ENCODE measurements at regions not wholly inside any gene's neighbourhood (a gene's known extent, or its start where the extent isn't known, plus 50 kb on each side); places are given as distances from the start of the nearest gene placed in this dataset.
"Not testable (repeated sequence)": the region's sequence is repeated elsewhere in the genome, so short reads cannot be mapped to it uniquely, and the experiment has no call there.

DNA sequence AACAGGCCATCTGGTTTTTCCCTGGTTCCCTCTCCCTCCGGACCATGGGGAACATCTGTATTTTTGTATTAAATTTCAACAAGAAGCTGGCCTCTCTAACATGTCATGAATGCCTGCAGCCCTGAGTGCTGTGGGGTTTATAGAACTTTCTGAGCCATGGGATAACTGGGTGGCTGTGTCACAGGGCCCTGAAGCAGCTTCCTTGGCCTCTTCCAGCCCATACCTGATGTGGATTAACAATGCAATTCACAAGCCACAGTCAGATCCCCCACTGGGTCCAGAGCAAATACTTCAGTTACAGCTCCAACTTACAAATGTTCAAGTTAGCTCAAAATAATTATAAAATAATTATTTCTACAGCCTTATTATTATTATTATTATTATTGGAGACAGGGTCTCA, 307.8 kb upstream of the CELF4 start:
- DNase-seq (ENCODE audit: insufficient read length, low spot score) (no peak), FAIRE-seq (no peak)

DNA sequence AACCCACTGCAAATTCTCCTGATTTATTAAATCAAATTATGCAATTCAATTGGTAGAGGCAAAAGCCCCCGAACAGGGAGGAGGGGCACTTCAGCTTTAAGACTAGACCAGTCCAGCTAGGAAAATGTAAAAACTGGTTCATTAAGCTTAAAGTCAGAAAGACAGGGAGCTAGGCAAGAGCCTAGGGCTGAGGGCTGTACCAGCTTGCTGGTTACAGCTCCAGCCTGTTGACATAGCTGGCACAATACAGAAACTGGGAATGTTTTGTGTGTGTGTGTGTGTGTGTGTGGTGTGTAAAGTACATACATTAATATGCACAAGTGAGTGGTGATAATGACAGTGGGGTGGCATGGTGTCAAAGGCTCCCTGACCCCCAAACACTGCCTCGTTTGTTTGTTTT, 307.0 kb upstream of the CELF4 start:
- DNase-seq (ENCODE audit: insufficient read length, low spot score) = no peak
- FAIRE-seq = no peak

DNA sequence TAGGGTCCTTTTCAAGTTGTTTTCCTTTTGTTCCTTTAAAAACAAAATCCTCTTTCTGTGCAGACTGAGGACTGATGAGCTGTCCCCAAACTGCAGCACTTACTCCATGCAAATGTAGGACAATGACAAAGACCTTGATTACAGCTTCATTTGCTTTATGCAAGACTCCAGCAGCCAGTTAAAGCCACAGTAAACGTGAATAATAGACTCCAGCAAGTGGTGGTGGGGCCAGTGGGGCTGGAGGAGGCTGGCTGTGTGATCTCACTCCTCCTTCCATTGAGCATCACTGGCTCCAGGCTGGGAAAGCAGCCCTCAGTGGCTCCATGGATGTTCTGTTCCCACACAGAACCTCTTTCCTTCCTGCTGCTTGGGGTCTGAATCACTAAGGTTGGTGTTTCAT, 306.0 kb upstream of the CELF4 start:
- DNase-seq (ENCODE audit: insufficient read length, low spot score) (no peak), FAIRE-seq (no peak)

DNA sequence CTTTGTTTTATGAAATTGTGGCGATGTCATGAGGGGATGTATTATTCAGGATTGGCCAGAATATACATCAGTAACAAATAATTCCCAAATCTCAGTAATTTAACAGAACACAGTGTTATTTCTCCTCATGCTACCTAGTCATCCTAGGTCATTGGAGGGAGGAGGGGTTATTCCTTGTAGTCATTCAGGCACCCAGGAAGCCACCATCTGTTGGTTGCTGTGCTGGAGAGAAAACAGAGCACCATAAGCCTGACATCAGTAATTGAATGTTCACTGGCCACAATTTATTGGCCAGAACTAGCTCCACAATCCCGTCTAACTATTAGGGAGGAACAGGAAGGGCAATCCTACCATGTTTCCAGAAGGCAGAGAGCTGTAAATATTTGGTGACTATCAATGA, 303.5 kb upstream of the CELF4 start:
- FAIRE-seq = no peak
- no peak for DNase-seq (ENCODE audit: insufficient read length, low spot score)

DNA sequence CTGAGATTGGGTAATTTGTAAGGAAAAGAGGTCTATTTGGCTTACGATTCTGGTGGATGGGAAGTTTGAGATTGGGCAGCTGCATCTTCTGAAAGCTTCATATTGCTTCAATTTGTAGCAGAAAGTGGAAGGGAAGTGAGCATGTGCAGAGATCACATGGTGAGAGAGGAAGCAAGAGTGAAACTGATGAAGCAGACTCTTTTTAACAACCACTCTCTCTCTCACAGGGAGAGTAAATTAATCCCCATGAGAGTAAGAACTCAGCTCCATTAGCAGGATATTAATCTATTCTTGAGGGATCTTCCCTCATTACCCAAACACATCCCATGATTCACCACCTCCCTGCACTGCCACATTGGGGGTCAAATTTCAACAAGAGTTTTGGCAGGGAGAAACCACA, 298.5 kb upstream of the CELF4 start:
- DNase-seq (ENCODE audit: insufficient read length, low spot score) (no peak), FAIRE-seq (no peak)

DNA sequence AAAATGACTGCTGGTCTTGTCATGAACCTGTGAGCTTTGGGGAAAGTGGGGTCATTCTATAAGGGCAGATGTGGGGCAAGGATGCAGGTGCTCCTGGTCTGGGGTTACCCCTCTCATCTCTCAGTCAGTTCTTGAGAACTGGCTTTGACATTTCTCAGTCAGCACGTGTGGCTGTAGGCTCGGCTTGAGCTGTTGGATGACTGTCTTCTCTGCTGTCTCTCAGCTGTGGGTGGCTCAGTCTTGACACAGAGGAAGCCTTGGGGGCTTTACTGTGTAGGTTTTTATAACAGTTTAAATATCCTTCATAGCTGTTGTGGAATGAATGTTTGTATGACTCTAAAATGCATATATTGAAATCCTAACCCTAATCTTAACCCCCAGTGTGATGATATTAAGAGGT, 296.4 kb upstream of the CELF4 start:
- FAIRE-seq = no peak
- no peak for DNase-seq (ENCODE audit: insufficient read length, low spot score)

DNA sequence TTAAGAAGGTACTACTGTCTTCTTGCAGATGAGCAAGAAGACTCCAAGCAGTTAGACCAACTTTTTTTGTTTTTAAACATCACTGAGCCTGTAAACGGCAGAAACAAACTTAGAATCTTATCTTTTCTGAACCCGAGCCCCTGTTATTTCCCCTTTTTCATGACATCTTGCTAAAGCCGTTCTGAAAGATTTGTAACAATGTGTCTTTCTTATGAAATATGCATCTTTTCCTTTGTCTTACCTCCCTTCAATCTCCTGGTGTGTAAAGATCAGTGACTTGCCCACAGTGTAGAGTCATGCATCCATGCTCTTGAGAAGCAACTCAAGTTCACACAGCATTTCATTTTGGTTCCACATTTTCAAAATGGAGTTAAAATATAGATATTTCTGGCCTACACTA, 288.8 kb upstream of the CELF4 start:
- FAIRE-seq (no peak), DNase-seq (ENCODE audit: insufficient read length, low spot score) (no peak)

DNA sequence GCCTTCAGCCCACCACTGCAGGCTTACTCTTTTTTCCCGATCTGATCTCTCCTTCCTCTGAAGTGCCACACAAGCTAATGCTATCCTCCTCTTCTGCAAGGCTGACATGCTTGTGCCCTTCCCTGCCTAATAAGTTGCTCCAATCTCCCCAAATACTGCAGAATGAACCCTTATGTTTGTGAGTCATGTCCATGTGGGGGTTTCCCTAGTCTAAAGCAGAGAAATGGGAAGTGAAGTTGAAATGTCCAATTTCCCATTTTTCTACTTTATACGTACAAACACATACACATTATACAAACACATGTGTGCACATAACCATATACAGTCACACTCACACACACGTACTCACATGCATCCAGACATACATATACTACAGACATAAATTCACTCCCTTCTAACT, 288.1 kb upstream of the CELF4 start:
- DNase-seq (ENCODE audit: insufficient read length, low spot score) (no peak), FAIRE-seq (no peak)

DNA sequence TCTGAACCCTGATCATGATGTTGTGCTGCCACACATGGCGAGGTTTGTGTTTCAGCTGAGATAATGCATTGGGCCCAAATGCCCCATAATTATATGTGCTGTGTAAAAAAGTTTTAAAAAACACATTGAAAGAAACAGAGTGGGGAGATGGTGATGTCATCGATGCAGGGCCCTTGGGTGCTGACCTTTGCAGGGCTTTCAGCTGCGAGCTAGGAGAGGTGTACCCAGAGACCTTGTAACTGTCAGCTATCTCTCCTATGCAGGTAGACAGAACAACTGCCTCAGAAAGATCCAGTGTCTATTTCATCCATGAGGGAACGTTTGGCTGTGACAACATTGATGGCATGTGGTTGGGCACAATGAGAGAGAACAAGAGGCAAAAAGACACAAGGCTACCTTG, 286.9 kb upstream of the CELF4 start:
- FAIRE-seq = no peak
- no peak for DNase-seq (ENCODE audit: insufficient read length, low spot score)

DNA sequence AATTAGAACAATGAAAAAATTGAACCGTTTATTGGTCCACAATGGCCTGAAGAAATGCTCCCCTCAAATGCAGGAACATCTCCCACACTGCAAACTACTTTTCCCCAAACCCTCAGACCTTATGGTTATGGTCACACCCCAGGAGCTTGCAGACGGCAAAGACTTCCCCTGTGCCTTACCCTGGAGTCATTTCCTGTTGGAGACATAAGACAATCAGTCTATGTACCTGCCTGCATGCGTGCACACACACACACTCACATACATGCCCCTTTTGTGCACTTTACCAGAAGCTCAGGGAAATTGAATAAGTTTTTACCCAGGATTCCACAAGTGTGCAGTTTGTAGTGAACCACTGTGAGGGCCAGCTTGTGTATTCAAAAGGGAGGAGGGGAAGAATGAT, 281.9 kb upstream of the CELF4 start:
- FAIRE-seq (no peak), DNase-seq (ENCODE audit: insufficient read length, low spot score) (no peak)

DNA sequence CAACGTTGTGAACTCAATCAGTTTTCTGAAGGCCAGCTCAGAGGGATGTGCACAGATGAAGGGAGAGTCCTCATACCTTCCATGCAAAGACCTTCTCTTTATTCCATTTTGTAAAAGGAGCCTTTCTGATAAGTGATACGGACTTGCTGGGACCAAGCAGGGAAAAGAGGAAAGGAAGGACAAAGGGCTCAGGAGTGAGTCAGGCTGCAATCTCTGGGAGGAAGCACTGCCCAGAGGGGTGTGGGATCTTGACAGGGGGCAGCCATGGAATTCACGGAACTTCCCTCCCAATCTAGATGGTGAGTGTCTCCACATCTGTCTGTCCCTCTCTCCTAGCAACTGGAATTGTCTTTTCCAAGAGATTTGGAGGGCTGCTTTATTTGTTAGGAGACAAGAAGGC, 281.4 kb upstream of the CELF4 start:
- FAIRE-seq = no peak

DNA sequence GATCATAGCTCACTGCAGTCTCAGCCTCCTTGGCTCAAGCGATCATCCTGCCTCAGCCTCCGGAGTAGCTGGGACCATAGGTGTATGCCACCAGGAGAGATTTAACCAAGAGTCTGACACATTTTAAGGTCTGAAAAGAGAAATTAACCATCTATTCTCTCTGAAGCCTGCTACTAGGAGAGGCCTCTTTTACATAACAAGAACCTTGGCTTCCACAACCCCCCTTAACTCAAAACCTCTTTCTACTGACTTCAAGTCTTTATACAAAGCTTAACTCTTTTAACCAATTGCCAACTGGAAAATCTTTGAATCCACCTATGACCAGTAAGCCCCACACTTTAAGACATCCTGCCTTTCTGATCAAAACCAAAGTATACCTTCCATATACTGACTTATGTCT, 279.9 kb upstream of the CELF4 start:
- DNase-seq (ENCODE audit: insufficient read length, low spot score) (no peak), FAIRE-seq (no peak)

More for the DNA sequence above, 281.4 kb upstream of the CELF4 start:
- no peak for DNase-seq (ENCODE audit: insufficient read length, low spot score)

DNA sequence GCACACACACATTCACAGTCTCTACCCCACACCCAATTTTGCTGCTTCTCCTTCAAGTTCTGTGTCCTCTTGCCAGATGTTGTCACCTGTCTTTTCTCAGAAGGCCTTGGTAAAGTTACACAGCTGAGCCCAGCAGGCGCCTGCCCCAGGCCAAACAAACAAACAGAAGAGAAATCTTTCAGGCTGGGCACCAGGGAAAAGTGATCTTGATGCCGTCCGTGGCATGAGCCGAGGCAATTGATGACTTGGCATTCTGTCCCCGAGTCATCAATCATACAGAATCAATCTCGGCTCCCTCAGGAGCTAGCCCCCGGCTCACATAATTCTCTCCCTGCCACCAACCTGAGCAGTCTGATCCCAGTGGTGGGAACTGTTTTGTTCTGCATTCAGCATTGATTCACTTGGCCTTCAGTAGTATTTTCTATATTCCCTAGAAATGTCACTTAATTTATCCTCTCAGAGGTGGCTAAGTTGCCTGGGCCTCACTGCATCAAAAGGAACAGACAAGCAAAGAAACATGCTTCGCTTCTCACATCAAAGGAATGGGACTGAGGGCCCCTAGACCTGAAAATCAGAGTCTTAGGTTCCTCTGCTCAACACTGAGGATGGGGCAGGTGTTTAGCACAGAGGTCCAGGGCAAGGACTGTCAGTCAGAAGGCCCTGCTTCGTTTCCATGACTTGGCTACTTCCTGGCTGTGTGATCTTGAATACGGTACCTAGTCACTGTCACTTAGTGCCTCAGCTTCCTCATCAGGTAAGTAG, 278.8 kb upstream of the CELF4 start:
- no peak for FAIRE-seq
- DNase-seq (ENCODE audit: insufficient read length, low spot score) = no peak

DNA sequence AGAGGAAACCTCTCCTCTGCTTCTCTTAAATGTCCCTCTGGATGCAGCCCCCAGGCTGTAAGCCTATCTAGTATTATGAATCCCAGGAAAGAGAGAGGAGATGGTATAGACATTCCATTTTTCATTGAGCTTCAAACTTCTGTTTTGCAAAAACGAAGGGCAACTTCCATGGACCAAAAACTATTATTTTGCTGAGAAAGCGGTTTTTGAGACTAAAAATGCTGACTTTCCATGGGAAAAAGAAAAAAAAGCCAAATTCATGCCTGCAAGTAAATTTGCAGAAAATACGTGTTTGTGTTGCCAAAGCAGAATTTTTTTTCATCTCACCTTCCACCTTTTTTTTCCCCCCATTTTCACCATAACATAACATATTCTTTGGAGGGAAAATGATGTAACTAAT, 272.5 kb upstream of the CELF4 start:
- FAIRE-seq (no peak), DNase-seq (ENCODE audit: insufficient read length, low spot score) (no peak)

DNA sequence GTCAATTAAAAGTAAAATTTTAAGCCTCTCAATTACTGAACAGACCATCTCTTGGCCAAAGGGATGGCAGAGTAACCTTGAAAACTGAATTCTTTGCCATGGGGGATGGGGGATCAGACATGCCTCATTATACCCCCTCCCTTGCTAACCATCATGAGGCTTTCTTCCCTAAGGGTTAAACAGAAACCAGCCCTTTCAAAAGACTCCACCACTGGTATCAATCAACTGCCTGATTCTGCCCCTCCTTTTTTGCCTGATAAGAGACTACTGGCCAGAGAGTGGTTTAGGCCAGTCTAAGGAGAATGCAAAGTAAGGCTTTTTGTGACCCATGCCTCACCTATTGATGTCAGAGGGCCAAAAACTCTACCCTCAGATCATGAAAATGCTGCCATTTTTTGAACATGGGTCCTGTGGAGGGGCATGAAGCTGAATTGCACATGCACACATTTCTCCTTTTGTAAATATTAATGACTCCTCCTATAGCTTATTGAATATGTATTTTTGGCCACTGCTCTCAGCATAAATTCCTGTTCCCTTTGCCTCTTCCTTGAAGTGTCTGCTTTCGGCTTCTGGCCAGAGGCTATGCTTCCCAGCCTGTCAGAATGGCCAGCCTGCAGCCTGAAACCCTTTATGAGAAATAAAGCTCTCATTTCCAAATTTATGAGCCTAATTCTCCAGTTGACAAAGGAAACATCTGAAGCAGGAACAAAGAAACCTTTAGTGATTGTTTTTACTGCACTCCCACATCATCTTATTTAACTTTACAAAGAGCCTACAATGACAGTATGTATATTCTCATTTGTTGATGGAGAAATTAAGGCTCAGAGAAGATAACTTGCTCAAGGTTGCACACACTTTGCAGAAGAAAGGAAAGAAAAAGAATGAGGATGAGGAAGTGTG, 270.7 kb upstream of the CELF4 start:
- no peak for DNase-seq (ENCODE audit: insufficient read length, low spot score)
- FAIRE-seq = no peak

DNA sequence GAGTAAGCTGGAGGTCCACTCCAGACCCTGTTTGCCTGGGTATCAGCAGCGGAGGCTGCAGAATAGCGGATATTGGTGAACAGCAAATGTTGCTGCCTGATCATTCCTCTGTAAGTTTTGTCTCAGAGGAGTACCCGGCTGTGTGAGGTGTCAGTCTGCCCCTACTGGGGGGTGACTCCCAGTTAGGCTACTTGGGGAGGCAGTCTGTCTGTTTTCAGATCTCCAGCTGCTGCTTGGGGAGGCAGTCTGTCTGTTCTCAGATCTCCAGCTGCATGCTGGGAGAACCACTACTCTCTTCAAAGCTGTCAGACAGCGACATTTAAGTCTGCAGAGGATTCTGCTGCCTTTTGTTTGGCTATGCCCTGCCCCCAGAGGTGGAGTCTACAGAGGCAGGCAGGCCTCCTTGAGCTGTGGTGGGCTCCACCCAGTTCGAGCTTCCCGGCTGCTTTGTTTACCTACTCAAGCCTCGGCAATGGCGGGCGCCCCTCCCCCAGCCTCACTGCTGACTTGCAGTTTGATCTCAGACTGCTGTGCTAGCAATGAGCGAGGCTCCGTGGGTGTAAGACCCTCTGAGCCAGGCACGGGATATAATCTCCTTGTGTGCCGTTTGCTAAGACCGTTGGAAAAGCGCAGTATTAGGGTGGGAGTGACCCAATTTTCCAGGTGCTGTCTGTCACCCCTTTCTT, 266.6 kb upstream of the CELF4 start:
- not testable (repeated sequence) for DNase-seq (ENCODE audit: insufficient read length, low spot score); FAIRE-seq

DNA sequence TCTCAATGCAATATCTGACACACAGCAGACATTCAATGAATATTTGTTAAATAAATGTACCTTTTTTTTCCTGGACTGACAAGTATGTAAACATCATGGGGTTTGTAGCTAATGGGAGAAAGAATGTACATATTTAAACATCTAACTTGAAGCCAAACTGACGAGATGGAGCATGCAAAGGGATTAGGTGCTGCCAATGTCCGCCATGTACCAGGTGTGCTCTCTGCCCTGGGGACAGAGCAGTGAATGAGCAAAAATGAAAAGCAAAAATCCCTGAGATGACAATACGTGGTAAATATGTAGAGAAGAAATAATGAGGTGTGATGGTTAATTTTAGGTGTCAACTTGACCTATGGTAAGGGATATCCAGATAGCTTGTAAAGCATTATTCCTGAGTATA, 247.4 kb upstream of the CELF4 start:
- FAIRE-seq (no peak), DNase-seq (ENCODE audit: insufficient read length, low spot score) (no peak)

DNA sequence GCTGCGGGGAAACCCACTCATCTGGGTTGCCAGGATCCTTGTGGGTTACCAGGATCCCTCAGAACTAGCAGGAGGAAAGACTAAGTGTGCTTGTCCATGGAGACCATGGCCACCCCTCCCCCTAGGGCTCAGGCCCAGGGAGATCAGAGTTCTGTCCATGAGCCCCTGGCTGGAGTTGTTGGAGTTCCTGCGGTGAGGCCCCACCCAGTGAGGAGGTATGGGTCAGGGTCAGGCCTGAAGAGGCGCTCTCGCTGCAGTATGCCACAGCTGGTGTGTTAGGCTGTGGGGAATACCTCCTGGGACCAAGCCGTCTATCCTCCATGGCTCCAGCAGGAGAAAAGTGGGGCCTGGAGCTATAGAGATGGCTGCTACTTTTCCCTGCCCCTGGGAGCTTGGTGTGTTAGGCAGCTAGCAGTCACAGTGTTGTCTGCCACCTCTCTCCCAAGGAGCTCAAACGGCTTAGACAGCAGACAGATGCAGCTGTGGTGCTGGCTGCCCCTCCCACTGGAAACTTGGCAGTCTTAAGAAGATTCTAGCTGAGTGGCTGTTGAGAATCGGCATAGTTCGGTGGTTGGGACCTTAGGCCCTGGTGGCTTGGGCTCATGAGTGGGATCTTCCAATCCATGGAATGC, 240.3 kb upstream of the CELF4 start:
- FAIRE-seq (no peak), DNase-seq (ENCODE audit: insufficient read length, low spot score) (no peak)

DNA sequence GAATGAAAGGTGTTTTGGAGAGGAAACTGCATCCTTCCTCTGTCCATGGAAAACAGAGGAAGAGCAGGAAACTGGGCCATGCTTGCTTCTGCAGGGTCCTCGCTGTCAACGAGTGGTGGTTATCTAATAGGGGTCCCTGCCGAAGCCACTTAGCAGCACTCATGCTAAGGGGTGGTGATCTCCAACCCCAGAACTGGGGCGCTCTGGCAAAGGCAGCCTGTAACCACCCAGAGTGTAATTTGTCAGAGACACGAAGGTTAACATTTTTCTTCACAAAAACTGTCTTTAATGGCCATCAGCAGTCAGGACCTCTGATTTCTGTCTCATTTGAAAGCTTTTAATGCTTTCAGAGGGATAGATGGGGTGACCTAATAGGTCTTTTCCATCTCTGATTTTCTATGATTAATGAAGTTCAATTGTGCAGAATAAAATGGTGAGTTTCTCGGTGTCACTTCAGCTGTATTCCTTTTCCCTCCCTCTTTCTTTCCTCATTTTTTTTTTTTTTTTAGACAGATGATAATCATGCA, 231.3 kb upstream of the CELF4 start:
- FAIRE-seq = no peak
- no peak for DNase-seq (ENCODE audit: insufficient read length, low spot score)

DNA sequence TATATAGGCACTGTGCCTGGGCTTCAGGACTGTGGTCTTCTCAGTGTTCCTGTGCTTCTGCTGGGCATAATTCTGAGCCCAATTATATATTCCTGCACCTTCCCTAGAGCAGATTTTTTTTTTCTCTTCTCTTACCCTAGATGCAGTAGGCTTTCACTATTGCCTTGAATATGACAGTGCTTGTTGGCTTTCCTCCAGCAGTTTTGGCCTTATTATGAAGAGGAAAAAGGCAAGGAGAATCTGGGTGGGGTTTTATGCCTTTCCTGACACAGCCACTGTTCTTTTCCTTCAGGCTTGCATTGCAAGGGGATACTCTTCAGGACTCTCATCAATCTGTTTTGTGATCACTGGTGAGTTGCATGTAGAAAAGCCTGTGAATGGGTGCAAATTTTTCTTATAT, 221.9 kb upstream of the CELF4 start:
- DNase-seq (ENCODE audit: insufficient read length, low spot score) = no peak
- FAIRE-seq = no peak

DNA sequence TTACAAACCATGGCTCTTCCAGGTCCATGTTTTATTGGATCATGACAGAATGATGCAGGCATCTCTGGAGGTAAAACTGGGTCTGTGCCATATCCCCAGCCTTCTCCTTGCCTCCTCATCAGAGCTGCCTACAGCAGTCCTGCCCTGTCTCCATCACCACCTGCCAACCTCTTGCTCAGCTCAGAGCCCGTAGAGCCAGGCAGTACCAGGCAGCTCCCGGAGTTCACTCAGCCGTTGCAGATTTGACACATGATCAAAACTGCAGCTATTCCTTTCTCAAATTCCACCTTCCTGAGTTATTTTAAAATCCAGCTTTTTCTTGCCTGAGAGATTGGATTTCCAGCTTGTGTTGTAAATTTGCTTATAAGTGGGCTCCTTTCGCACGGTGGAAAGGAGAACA, 218.2 kb upstream of the CELF4 start:
- FAIRE-seq (no peak), DNase-seq (ENCODE audit: insufficient read length, low spot score) (no peak)
